SK-N-SH treated with all-trans-retinoic acid at 6 μM for 48 hours (cell line): ENCODE measurements at regions not wholly inside any gene's neighbourhood (a gene's known extent, or its start where the extent isn't known, plus 50 kb on each side); places are given as distances from the start of the nearest gene placed in this dataset.
A peak's percentile ranks its signal among the peaks of the same experiment; 100 is the strongest.

ENCODE experiments used
- ATAC-seq: fragments of 200-7000 bp; cut with Tn5 transposase; 3 replicates; pipeline ENCODE4 v1.9.1; 2020; ENCODE audit warnings: mild to moderate bottlenecking, moderate library complexity
- ARNTL ChIP-seq: fragments of 450-650 bp; formaldehyde crosslinking; IDR thresholded peaks from 2 replicates; pipeline ENCODE4 v1.5.0; 2020; ENCODE audit warnings: low read depth, mild to moderate bottlenecking, moderate library complexity, borderline replicate concordance
- BACH2 ChIP-seq: fragments of 250-450 bp; sonication (Bioruptor Pico); IDR thresholded peaks from 2 replicates; pipeline ENCODE4 v1.9.0; 2021; ENCODE audit warnings: mild to moderate bottlenecking, borderline replicate concordance
- CSDC2 ChIP-seq: fragments of 250-450 bp; sonication (Bioruptor Pico); IDR thresholded peaks from 2 replicates; pipeline ENCODE4 v1.5.0; 2020; ENCODE audit warnings: mild to moderate bottlenecking, moderate library complexity
- ESRRG ChIP-seq: fragments of 250-450 bp; sonication (Bioruptor Pico); IDR thresholded peaks from 2 replicates; pipeline ENCODE4 v1.6.1; 2021; ENCODE audit warnings: mild to moderate bottlenecking
- GLIS3 ChIP-seq: fragments of 250-450 bp; sonication (Bioruptor Pico); IDR thresholded peaks from 2 replicates; pipeline ENCODE4 v1.5.0; 2020; ENCODE audit warnings: mild to moderate bottlenecking, moderate library complexity
- ISL1 ChIP-seq: fragments of 250-450 bp; sonication (Bioruptor Pico); IDR thresholded peaks from 2 replicates; pipeline ENCODE4 v2.1.2; 2022; ENCODE audit warnings: mild to moderate bottlenecking, moderate library complexity
- OSR1 ChIP-seq: fragments of 250-450 bp; sonication (Bioruptor Pico); IDR thresholded peaks from 2 replicates; pipeline ENCODE4 v1.8.0; 2022; ENCODE audit warnings: moderate library complexity, mild to moderate bottlenecking, inconsistent platforms
- PPARA ChIP-seq: fragments of 250-450 bp; sonication (Bioruptor Pico); IDR thresholded peaks from 2 replicates; pipeline ENCODE4 v1.5.0; 2020; ENCODE audit warnings: mild to moderate bottlenecking, borderline replicate concordance
- RARB ChIP-seq: fragments of 250-450 bp; sonication (Bioruptor Pico); IDR thresholded peaks from 2 replicates; pipeline ENCODE4 v1.8.0; 2021; ENCODE audit warnings: mild to moderate bottlenecking, moderate library complexity
- SNAI2 ChIP-seq: fragments of 250-450 bp; sonication (Bioruptor Pico); IDR thresholded peaks from 2 replicates; pipeline ENCODE4 v1.5.0; 2020; ENCODE audit warnings: mild to moderate bottlenecking, moderate library complexity
- TCF4 ChIP-seq: fragments of 250-450 bp; sonication (Bioruptor Pico); IDR thresholded peaks from 2 replicates; pipeline ENCODE4 v1.8.0; 2021; ENCODE audit warnings: mild to moderate bottlenecking, moderate library complexity, borderline replicate concordance
- TOX ChIP-seq: fragments of 250-450 bp; sonication (Bioruptor Pico); IDR thresholded peaks from 2 replicates; pipeline ENCODE4 v1.8.0; 2021; ENCODE audit warnings: mild to moderate bottlenecking, moderate library complexity, borderline replicate concordance
- ZC3H10 ChIP-seq: fragments of 250-450 bp; sonication (Bioruptor Pico); IDR thresholded peaks from 2 replicates; pipeline ENCODE4 v1.5.1; 2021; ENCODE audit warnings: mild to moderate bottlenecking, moderate library complexity
- ZFP3 ChIP-seq: fragments of 250-450 bp; sonication (Bioruptor Pico); IDR thresholded peaks from 2 replicates; pipeline ENCODE4 v1.5.0; 2020; ENCODE audit warnings: mild to moderate bottlenecking, moderate library complexity
- ZFP30 ChIP-seq: fragments of 450-650 bp; formaldehyde crosslinking; IDR thresholded peaks from 2 replicates; pipeline ENCODE4 v1.5.0; 2022; ENCODE audit warnings: mild to moderate bottlenecking, moderate library complexity
- ZNF565 ChIP-seq: fragments of 450-650 bp; formaldehyde crosslinking; conservative IDR thresholded peaks from 2 replicates; pipeline ENCODE4 v1.5.0; 2020; ENCODE audit warnings: low read depth, mild to moderate bottlenecking, moderate library complexity
- ZNF70 ChIP-seq: fragments of 450-650 bp; formaldehyde crosslinking; IDR thresholded peaks from 2 replicates; pipeline ENCODE4 v1.5.0; 2020; ENCODE audit warnings: mild to moderate bottlenecking, moderate library complexity
- ZNF8 ChIP-seq: fragments of 450-650 bp; formaldehyde crosslinking; IDR thresholded peaks from 2 replicates; pipeline ENCODE4 v1.5.0; 2020; ENCODE audit warnings: mild to moderate bottlenecking, moderate library complexity
- TF ChIP-seq, protein P1 (sequence below): fragments of 250-450 bp; sonication (Bioruptor Pico); IDR thresholded peaks from 2 replicates; pipeline ENCODE4 v1.5.1; 2020; ENCODE audit warnings: low read depth, mild to moderate bottlenecking, moderate library complexity
- TF ChIP-seq, protein P2 (sequence below): fragments of 250-450 bp; sonication (Bioruptor Pico); IDR thresholded peaks from 2 replicates; pipeline ENCODE4 v1.5.1; 2021; ENCODE audit warnings: mild to moderate bottlenecking, moderate library complexity
- TF ChIP-seq, protein P3 (sequence below): fragments of 250-450 bp; sonication (Bioruptor Pico); IDR thresholded peaks from 2 replicates; pipeline ENCODE4 v1.8.0; 2021; ENCODE audit warnings: low read depth, mild to moderate bottlenecking, moderate library complexity, borderline replicate concordance
- TF ChIP-seq, protein P4 (sequence below): fragments of 250-450 bp; sonication (Bioruptor Pico); IDR thresholded peaks from 2 replicates; pipeline ENCODE4 v1.8.0; 2020; ENCODE audit warnings: mild to moderate bottlenecking, moderate library complexity, borderline replicate concordance
- TF ChIP-seq, protein P5 (sequence below): fragments of 250-450 bp; sonication (Bioruptor Pico); IDR thresholded peaks from 2 replicates; pipeline ENCODE4 v1.5.0; 2020; ENCODE audit warnings: mild to moderate bottlenecking, moderate library complexity

DNA sequence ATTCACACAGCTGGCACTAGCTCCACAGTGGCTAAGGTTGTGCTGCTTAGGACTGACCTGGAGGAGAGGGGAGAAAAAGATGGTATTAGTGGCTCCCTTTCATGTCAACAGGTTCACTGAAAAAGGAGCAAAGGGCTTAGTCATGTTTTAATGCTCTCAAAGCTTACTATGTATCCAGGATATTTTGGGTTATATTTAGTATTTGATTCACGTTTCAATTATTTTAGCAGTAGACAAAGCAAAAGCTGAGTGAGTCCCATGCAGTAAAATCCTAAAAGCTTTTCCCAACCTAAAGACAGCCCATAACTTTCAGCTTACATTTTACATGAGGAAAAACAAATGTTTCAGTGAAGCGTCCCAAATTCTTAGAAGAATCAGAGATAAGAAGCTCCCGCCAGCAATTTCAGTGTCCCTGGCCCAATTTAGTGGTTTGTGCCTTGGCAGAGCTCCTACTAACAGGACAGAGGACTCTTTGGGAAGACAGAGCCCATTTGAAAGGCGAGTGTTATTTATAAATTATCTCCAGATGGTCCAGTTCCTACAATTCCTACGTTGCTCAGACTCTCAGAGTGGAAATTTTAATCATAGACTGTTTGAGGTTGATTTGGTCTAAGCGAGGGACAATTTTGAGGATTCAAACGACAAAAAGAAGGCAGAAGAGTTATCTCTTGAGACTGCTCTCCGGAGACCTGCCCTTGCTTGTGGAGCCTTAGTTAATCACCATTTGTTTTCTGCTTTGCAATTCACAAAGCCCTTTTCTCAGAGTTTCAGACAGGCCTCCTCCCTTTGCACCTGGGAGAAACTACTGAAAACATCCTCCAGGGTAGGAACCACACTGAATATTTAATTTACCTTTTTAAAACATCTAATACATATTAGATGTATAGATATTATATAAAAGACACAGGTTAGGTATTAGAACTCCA, 225.0 kb upstream of the ANKRD55 start:
- ATAC-seq, result peak; percentile 81

DNA sequence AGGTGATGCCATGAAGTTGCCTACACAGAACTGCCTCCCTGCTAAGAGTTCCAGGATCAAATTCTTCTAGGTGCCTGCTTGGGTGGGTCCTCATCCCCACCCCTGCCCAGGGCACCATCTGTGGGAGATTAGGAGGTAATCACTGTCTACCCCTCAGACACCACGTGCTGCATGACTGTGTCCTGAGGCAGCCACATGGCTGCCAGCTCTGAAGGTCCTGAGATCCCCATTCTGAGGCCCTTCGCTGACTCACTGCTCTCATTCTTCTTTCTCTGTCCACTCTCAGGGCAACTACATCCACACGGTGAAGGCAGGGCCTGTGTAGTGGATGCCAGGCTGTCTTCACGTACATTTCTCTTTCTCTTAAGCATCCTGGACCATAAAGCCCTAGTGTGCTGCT, 222.9 kb upstream of the ANKRD55 start:
- ATAC-seq, result no peak
- TF ChIP-seq TOX (CRISPR knock-in tag) (no peak), SNAI2 (CRISPR knock-in tag) (no peak), ARNTL (no peak), ISL1 (CRISPR knock-in tag) (no peak), ZC3H10 (no peak), GLIS3 (CRISPR knock-in tag) (no peak), PPARA (CRISPR knock-in tag) (no peak)
- TF ChIP-seq, protein P1, sequence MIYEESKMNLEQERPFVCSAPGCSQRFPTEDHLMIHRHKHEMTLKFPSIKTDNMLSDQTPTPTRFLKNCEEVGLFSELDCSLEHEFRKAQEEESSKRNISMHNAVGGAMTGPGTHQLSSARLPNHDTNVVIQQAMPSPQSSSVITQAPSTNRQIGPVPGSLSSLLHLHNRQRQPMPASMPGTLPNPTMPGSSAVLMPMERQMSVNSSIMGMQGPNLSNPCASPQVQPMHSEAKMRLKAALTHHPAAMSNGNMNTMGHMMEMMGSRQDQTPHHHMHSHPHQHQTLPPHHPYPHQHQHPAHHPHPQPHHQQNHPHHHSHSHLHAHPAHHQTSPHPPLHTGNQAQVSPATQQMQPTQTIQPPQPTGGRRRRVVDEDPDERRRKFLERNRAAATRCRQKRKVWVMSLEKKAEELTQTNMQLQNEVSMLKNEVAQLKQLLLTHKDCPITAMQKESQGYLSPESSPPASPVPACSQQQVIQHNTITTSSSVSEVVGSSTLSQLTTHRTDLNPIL (CRISPR knock-in tag), result no peak
- TF ChIP-seq, protein P2, sequence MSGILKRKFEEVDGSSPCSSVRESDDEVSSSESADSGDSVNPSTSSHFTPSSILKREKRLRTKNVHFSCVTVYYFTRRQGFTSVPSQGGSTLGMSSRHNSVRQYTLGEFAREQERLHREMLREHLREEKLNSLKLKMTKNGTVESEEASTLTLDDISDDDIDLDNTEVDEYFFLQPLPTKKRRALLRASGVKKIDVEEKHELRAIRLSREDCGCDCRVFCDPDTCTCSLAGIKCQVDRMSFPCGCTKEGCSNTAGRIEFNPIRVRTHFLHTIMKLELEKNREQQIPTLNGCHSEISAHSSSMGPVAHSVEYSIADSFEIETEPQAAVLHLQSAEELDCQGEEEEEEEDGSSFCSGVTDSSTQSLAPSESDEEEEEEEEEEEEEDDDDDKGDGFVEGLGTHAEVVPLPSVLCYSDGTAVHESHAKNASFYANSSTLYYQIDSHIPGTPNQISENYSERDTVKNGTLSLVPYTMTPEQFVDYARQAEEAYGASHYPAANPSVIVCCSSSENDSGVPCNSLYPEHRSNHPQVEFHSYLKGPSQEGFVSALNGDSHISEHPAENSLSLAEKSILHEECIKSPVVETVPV, result no peak
- TF ChIP-seq, protein P3, sequence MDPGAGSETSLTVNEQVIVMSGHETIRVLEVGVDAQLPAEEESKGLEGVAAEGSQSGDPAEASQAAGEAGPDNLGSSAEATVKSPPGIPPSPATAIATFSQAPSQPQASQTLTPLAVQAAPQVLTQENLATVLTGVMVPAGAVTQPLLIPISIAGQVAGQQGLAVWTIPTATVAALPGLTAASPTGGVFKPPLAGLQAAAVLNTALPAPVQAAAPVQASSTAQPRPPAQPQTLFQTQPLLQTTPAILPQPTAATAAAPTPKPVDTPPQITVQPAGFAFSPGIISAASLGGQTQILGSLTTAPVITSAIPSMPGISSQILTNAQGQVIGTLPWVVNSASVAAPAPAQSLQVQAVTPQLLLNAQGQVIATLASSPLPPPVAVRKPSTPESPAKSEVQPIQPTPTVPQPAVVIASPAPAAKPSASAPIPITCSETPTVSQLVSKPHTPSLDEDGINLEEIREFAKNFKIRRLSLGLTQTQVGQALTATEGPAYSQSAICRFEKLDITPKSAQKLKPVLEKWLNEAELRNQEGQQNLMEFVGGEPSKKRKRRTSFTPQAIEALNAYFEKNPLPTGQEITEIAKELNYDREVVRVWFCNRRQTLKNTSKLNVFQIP, result no peak

More for the DNA sequence above, 225.0 kb upstream of the ANKRD55 start:
- TF ChIP-seq, protein P1 (CRISPR knock-in tag), result no peak
- no peak for TF ChIP-seq ZNF565
- no peak for TF ChIP-seq SNAI2 (CRISPR knock-in tag)
- no peak for TF ChIP-seq RARB (CRISPR knock-in tag)
- TF ChIP-seq, protein P4, sequence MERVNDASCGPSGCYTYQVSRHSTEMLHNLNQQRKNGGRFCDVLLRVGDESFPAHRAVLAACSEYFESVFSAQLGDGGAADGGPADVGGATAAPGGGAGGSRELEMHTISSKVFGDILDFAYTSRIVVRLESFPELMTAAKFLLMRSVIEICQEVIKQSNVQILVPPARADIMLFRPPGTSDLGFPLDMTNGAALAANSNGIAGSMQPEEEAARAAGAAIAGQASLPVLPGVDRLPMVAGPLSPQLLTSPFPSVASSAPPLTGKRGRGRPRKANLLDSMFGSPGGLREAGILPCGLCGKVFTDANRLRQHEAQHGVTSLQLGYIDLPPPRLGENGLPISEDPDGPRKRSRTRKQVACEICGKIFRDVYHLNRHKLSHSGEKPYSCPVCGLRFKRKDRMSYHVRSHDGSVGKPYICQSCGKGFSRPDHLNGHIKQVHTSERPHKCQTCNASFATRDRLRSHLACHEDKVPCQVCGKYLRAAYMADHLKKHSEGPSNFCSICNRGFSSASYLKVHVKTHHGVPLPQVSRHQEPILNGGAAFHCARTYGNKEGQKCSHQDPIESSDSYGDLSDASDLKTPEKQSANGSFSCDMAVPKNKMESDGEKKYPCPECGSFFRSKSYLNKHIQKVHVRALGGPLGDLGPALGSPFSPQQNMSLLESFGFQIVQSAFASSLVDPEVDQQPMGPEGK (CRISPR knock-in tag), result no peak
- TF ChIP-seq BACH2, result no peak
- no peak for TF ChIP-seq ZC3H10
- TF ChIP-seq, protein P3, result no peak
- TF ChIP-seq GLIS3 (CRISPR knock-in tag), result no peak
- 0 out of 2 replicates have a peak, but pooled peaks have one; percentile 3 for TF ChIP-seq ZNF70
- peak; percentile 78 for TF ChIP-seq ISL1 (CRISPR knock-in tag)
- TF ChIP-seq, protein P2, result no peak
- no peak for TF ChIP-seq TOX (CRISPR knock-in tag)
- TF ChIP-seq ESRRG (CRISPR knock-in tag), result no peak
- TF ChIP-seq CSDC2 (CRISPR knock-in tag), result no peak
- TF ChIP-seq TCF4 (CRISPR knock-in tag), result peak; percentile 75; the same call in 1 of the 2 replicates
- peak; percentile 78 for TF ChIP-seq ZFP3 (CRISPR knock-in tag)
- no peak for TF ChIP-seq ZFP30
- TF ChIP-seq, protein P5, sequence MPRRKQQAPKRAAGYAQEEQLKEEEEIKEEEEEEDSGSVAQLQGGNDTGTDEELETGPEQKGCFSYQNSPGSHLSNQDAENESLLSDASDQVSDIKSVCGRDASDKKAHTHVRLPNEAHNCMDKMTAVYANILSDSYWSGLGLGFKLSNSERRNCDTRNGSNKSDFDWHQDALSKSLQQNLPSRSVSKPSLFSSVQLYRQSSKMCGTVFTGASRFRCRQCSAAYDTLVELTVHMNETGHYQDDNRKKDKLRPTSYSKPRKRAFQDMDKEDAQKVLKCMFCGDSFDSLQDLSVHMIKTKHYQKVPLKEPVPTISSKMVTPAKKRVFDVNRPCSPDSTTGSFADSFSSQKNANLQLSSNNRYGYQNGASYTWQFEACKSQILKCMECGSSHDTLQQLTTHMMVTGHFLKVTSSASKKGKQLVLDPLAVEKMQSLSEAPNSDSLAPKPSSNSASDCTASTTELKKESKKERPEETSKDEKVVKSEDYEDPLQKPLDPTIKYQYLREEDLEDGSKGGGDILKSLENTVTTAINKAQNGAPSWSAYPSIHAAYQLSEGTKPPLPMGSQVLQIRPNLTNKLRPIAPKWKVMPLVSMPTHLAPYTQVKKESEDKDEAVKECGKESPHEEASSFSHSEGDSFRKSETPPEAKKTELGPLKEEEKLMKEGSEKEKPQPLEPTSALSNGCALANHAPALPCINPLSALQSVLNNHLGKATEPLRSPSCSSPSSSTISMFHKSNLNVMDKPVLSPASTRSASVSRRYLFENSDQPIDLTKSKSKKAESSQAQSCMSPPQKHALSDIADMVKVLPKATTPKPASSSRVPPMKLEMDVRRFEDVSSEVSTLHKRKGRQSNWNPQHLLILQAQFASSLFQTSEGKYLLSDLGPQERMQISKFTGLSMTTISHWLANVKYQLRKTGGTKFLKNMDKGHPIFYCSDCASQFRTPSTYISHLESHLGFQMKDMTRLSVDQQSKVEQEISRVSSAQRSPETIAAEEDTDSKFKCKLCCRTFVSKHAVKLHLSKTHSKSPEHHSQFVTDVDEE (CRISPR knock-in tag), result no peak; the same call in 1 of the 2 replicates
- no peak for TF ChIP-seq OSR1 (CRISPR knock-in tag)
- TF ChIP-seq ARNTL, result no peak
- TF ChIP-seq ZNF8, result no peak
- no peak for TF ChIP-seq PPARA (CRISPR knock-in tag)
- TF ChIP-seq, all 23 proteins: peak for 4
